C4-2B (cell line): ENCODE measurements at regions not wholly inside any gene's neighbourhood (a gene's known extent, or its start where the extent isn't known, plus 50 kb on each side); places are given as distances from the start of the nearest gene placed in this dataset.
"Not testable (repeated sequence)": the region's sequence is repeated elsewhere in the genome, so short reads cannot be mapped to it uniquely, and the experiment has no call there.

ENCODE experiments used
- H3K27ac ChIP-seq: fragments of 450-650 bp; 2 replicates; pipeline ENCODE4 v1.5.1; 2017
- CTCF ChIP-seq: fragments of 450-650 bp; conservative IDR thresholded peaks from 2 replicates; pipeline ENCODE4 v1.5.1; 2017; ENCODE audit warnings: mild to moderate bottlenecking
- ZFX ChIP-seq: fragments of 450-650 bp; IDR thresholded peaks from 2 replicates; pipeline ENCODE4 v1.6.1; 2017

GRCh38 chr6:92682516-92683398 is 736.6 kb downstream of the EPHA7 start:
- no peak for TF ChIP-seq ZFX
- no peak for TF ChIP-seq CTCF
- no peak overlapping the region for H3K27ac ChIP-seq

GRCh38 chr6:92681401-92681800 is 738.0 kb downstream of the EPHA7 start:
- TF ChIP-seq CTCF (no peak), ZFX (no peak)
- H3K27ac ChIP-seq, result no peak overlapping the region

- not testable (repeated sequence) for H3K27ac ChIP-seq
Observed at GRCh38 chr6:92671462-92671861, 747.9 kb downstream of the EPHA7 start.

GRCh38 chr6:92667843-92668242 is 751.5 kb downstream of the EPHA7 start:
- TF ChIP-seq CTCF (no peak), ZFX (no peak)
- no peak overlapping the region for H3K27ac ChIP-seq

GRCh38 chr6:92648364-92649086 is 770.8 kb downstream of the EPHA7 start:
- TF ChIP-seq ZFX, result no peak

GRCh38 chr6:92647630-92648029 is 771.7 kb downstream of the EPHA7 start:
- no peak overlapping the region for H3K27ac ChIP-seq
- no peak for TF ChIP-seq CTCF
- no peak for TF ChIP-seq ZFX

More at GRCh38 chr6:92648364-92649086, 770.8 kb downstream of the EPHA7 start:
- H3K27ac ChIP-seq, result no peak overlapping the region

- H3K27ac ChIP-seq, result not testable (repeated sequence)
Observed at GRCh38 chr6:92644104-92644791, 775.1 kb downstream of the EPHA7 start.

More at GRCh38 chr6:92644104-92644791, 775.1 kb downstream of the EPHA7 start:
- TF ChIP-seq CTCF, result peak; percentile 76
